Stimulated activated CD8-positive, alpha-beta memory T cell treated with anti-CD3 and anti-CD28 coated beads, Interleukin-12 subunit alpha, Interleukin-12 subunit beta, amount 100 ng/mL, for 1 hour (primary cell): ENCODE measurements at regions not wholly inside any gene's neighbourhood (a gene's known extent, or its start where the extent isn't known, plus 50 kb on each side); places are given as distances from the start of the nearest gene placed in this dataset.
"Not testable (repeated sequence)": the region's sequence is repeated elsewhere in the genome, so short reads cannot be mapped to it uniquely, and the experiment has no call there.

Experiments used
- DNase-seq: peaks from one replicate; pipeline ENCODE4 v3.0.0-alpha.2; 2020; ENCODE audit warnings: low read depth

DNA sequence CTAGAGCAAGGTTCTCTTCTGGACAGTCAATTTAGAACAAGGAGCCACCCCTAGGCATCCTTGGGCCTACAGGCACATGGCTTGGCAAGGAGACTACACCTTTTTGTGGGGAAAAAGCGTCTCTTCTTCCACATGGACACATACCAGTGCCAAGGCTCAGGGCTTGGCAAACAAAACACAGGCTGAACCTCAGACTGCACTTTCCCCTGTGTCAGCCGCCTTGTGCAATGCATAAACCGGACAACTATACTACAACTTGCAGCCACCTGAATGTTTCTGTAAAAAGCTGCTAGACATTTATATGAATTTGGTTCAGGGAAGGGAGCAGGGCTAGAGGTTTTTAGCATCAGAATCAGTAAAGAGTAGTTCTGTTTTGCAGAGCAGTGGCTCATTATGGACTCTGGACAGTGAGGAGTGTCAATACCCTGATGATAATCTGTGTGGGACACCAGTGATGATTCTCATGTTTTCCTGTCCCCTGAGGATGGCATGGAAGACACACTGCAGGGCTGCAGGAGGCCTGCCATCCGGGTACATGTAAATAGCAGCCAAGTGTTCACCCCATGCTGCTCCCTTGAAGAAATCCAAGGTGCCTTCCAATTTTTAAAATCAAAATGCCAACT is 118.9 kb downstream of the GATA3 start:
- no peak for DNase-seq

DNA sequence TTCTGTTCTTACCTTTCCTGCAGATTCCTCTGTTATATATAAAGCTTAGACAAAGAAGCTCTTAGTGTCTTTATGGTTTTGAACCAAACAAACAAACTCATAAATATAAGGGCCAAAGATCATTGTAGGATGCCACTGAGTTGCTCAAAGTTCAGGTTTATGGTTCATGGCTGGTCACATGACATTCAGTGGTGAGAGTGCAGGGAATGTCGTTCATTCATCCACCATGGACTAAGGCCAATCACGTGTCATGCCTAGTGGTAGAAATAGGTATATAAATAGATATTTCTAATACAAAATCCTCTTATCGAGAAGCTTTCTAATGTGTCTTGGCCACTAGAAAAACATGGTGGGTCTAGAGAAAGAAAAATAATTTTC is 119.4 kb downstream of the GATA3 start:
- DNase-seq = no peak

DNA sequence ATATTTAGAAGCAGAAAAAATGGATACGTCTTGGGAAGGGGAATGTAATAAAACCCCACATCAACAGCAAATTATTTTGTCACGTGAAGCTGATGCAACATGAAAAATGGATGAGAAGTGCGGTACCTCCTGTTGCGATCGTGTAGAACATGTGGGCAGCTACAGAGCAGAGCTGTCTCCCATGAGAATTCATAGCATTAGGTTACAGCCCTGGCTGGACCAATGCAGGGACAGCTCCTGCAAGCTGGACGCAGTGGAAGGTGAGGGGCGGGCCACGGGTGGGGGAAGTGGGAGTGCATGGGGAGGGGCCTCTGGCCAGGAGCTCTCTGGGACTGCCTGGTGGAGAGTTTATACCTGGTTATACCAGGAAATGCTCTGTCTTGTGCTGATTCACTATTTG is 120.3 kb downstream of the GATA3 start:
- no peak for DNase-seq

DNA sequence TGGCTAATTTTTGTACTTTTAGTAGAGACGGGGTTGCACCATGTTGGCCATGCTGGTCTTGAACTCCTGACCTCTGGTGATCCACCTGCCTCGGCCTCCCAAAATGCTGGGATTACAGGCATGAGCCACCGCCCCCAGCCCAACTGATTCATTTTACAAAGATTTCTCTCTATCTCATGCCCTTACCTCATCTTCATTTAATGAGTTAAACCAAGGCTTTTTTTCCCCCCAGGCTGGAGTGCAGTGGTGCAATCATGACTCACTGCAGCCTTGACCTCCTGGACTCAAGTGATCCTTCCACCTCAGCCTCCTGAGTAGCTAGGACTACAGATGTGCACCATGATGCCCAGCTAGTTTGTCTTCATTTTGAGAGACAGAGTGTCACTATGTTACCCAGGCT is 123.0 kb downstream of the GATA3 start:
- not testable (repeated sequence) for DNase-seq

DNA sequence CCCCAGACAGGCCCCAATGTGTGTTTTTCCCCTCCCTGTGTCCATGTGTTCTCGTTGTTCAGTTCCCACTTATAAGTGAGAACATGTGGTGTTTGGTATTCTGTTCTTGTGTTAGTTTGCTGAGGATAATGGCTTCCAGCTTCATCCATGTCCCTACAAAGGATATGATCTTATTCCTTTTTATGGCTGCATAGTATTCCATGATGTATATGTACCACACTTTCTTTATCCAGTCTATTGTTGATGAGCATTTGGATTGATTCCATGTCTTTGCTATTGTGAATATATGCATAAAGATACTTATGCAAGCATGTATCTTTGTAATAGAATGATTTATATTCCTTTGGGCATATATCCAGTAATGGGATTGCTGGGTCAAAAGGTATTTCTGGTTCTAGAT is 125.3 kb downstream of the GATA3 start:
- not testable (repeated sequence) for DNase-seq

DNA sequence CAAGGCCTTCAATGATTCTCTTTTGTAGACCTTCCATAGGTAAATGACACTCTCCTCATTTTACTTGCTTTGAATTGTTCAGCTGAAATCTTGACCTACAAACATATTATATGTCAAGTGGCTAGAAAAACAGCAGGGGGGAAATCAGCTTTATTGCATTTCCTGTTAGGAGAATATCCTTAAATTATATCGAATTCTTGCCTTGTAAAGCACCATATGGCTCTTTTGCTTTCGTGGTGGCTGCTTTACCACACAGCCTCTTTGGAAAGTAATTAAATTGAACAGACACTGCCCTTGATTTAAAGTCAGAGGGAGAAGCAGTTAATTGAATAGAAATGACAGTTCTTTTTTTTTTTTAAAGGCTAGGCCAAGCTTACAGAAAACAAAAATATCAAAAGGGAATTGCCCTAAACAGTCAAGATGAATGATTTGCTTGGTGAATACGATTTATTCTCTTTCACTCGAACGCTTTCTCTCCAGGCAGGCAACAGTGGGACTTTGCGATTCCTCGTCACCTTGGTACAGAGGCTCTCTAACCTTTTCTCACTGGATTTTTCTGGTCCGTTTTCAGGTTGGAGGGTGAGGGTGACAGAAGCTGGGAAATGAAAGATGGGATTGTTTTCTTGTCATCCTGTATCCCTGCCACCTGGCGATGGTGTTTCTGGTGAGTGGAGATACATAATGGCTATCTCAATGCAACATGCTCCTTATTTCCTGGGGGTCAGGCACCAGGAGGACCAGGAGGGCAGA is 126.0 kb downstream of the GATA3 start:
- DNase-seq = no peak

DNA sequence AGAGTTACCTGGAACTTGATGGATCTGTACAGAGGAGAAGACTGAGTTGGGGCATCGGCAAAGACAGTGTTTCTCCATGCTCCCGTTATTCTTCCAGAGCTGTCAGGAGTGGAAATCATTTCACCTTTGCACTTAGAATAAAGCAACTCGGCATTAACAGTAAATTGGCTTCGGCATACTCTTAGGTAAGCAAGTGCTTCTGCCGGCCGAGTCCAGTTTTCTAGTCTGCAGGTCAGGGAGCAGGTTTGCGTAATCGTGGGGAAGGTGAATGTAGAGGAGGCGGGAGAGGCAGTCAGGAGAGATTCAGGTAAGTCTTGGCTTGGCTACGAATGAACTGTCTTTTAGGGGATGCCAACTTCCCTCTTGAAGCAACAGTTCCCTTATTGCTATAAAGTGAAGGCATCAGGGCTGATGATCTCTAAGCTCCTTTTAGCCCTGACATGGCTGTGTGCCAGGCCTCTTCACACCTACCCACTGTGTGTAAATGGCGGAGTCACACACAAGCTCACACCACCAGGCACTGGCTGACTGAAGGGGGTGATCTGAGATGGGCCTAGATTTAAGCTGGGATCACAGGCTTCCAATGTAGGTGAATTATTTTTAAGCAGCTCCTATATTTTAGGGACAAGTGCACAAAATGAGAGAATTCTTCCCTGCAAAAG is 127.1 kb downstream of the GATA3 start:
- DNase-seq = no peak

DNA sequence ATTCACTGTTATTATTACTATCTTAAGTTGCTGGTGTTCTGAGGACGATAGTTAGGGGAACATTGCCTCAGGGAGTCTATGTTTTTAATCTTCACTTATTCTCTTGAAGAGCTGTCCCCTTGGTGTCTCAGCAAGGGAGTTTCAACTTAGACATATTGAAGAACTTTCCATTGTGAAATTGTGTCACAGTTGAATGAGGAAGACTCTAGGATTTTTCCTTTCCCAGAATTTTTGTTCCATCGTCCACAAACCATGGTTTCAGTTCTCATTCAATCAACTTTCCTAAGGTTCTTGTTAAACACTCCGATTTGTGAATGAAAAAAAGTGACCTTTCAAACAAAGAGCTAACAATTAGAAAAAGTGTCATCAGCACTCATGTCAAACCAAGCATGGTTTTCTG is 128.3 kb downstream of the GATA3 start:
- no peak for DNase-seq

DNA sequence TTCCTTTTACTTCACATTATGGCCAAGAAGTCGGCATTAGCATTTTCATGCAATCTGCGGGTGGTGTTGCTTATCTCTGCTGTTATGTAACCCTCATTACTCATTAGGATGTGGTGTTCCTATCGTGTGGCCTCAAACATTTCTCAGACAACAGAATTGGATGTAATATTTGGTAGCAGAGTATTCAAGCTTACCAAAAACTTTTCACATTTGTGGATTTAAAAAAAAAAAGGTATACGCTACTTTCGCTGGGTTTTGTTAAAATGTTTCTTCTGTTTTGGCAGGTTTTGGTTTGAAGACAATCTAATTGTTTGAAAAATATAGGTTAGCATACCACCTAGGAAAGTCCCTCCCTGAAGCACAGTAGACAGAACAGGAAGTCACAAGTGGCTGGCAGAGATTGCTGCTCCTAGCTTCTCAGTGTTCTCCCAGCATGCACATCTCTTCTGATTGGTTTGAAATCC is 128.8 kb downstream of the GATA3 start:
- DNase-seq = peak; percentile 4

DNA sequence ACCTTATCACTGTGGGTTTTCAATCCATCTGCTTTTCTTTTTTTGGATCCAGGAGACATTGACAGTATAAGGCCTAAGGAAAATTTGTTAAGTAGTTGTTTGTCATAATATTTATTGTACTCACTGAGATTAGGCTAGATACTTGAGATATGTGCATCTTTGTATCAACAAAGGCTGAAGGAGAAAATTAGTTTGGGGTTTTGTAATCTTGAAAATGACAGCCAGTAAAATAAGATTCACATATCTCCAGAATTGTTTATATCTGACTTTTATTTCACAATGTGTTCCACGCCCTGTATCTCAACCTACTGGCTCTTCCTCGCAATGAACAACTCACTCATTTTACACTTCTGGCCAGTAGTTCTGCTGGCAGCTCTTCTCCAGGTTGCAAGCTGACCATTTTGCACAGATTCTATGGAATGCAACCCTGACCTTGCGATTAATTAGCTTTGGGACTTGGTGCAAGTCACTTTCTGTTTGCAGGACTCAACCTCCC is 132.7 kb downstream of the GATA3 start:
- no peak for DNase-seq

DNA sequence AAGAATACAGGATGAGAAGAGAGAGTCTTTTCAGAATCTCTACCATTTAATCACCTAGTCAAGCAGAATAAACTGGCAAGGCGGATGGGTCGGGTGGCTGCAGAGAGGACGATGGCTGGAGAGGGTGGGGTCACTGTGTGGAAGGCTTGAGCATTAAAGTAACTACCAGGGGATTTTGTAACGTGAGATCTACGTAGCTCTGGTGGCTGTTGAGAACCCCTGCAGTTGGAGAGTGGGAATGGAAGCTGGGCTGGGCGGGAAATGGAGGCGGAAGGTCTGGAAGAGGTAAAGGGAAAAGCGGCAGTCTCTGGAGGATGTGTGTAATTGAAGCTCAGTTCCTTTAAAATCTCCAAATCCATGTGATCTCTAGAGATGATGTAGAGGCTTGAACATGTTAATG is 135.0 kb downstream of the GATA3 start:
- DNase-seq = no peak

DNA sequence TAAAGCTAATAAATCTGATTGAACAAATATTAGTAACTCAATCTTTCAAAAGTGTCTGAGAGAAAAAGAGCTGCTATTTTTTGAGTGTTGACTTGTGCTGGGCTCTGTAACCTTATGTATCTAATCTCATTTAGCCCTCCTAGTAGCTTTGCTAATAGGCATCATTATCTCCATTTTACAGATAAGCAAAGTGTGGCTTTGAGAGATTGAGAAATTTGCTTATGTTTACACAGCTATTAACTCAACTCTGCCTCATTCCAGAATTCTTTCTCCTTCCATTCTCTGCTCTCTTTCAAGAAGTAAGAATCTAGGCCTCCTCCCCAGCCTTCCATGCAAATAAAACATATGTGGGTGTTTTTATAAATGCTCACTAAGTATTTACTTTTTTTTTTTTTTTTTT is 137.8 kb downstream of the GATA3 start:
- DNase-seq = no peak

DNA sequence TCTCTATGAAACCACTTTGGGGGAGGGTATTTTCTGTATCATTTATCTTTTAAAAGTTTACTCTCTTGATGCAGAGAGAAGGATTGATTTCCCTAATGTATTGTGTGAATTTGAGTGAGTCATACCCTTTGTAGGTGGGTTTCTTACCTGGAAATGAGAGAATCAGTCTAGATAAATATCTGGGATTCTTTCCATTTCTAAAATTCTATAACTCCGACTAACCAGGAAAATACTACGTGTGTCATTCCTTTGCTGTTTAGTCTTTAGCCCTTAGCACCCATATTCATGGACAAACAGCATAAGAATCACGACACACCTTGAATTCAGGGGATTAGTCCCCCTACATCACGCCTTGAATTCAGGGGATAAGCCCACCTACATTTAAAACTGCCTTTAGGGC is 139.1 kb downstream of the GATA3 start:
- no peak for DNase-seq

DNA sequence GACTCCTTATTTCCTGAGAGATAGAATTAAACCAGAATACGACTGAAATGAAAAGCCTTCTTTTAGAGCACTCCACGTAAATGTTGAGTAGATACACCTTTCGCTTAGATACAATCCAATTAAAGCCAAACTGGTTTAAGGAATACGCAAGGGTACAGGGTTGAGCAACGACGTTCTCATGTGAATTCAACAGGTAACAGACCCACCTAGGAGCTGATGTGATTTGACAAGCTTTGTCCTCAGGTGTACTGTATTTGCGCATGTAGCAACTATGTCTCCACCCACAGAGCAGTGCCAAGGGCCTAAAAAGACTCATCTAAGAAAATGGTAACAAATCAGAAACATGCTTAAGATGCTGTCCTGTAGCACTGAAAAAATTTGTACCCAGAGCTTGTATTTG is 139.6 kb downstream of the GATA3 start:
- DNase-seq = no peak

DNA sequence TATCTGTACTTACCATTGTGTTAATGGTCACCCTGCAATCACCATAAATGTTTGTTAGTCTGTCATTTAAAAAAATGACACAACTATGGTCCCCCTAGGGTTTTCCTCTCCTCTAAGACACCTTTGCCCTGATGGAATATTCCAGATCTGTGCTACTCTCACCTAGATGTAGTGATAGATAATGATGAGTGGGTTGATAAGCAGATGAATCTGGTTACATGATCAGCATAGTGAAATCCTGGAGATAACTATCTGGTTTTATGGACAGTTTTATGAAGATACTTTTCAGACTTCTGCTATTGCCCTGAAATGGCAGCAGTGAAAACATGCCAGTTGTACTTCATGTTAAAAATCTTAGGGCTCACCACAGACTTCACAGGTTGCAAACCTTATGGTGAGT is 152.4 kb downstream of the GATA3 start:
- no peak for DNase-seq

DNA sequence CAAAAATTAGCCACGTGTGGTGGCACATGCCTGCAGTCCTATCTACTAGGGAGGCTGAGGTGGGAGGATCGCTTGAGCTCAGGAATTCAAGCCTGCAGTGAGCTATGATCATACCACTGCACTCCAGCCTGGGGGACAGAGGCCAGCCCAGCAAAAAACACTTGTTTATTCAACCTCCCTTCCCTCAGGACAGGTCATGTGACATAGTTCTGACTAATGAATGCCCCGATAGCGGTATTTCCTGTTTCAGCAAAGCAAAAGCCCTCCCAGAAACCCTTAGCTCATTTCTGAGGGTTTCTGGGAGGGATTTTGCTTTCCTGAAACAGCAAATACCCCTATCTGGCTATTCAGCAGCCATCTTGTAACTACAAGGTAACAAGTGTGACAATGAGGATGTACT is 157.1 kb downstream of the GATA3 start:
- DNase-seq = no peak

DNA sequence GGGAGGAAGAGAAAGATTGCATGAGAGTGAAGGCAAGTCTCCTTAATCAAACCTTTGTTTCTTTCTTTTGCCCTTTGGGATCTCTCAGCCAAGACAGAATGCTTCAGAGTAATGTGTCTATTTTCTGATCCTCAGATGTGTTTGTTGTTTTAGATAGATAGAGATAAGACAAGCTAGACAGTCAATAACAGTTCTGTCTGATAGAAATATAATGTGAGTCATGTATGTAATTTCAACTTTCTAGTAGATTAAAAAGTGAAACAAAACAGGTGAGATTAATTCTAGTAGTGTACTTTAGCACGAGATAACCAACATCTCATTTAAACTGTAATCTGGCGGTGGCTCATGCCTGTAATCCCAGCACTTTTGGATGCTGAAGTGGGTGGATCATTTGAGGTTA is 159.2 kb downstream of the GATA3 start:
- no peak for DNase-seq

DNA sequence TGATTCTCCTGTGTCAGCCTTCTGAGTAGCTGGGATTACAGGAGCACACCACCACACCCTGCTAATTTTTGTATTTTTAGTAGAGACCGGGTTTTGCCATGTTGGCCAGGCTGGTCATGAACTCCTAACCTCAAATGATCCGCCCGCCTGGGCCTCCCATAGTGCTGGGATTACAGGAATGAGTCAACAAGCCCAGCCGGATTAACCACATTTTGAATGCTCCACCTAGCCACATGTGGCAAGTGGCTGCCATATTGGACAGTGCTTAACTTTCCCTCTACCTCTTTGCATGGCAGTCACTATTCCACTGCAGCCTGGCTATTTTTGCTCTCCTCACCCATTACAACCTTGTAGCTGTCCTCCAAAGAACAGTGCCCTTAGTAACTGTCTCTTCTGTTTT is 160.1 kb downstream of the GATA3 start:
- no peak for DNase-seq

DNA sequence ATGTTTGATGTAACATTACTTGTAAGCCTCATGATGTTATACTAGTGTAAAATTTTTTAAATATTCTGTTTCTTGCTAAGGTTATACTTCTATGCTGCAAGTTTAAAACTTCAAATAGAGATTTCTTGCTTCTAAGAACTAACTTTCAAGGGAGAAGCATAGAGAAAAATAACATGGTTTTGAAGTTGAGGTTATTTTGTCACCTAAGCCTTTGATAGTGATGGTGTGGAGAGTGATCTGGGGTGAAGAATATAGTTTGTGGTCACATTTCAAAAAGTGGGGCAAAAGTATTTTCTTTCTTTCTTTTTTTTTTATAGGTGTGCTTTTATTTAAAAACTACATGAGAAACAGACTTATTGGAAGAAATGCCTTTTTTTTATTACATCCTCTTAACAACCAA is 162.4 kb downstream of the GATA3 start:
- no peak for DNase-seq

DNA sequence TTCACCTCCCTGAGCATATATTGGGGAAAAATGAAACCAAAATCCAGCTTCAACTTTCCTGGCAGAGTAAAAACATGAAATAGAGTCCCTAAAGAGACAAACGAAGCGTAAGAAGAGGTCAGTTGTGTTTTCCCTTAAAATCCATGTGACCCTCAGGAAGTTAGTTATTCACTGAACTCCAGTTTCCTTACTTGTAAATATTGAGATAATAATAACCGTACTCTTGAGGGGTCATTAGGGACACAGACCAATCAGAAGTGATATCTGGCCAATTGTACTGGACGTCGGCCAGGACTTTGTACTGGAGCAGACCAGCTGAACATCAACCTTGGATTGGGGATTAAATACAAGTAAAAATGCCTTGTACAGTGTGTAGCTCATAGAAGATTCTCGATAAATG is 167.0 kb downstream of the GATA3 start:
- DNase-seq = no peak

DNA sequence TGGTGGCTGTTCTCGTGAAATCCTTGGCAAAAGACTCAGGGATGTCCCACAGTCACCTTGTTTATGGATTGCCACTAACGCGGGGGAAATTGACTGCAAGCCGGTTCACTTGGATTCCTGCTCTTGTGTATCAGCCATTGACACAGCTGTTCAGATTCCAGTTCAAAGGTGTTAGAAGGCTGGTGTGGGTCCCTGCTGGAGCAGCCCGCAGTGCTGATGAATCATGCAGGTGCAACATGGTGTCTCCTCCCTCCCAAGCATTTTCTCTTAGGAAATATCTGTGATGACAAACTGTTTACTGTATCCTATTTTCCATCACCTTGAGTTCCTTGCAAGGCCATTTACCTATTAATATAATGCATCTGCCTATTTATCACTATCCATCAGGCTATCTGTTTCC is 170.1 kb downstream of the GATA3 start:
- no peak for DNase-seq

DNA sequence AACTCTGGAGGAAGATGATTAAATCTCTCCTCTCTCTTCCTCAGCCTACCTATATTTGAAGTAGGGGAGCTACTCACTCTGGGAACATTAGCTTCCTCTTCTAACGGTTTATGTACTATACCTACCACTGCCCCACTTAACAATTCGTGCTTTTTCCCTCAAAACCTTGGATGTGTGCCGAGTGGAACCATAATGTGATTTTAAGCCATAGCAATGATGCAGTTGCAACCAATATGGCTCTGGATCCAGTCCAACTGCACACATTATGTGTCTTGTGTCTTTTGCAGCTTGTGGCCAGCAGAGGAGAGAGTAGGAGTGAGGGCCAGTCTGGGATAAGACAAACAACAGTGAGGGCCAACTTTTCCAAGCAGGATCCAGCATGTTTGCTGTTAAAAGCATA is 170.7 kb downstream of the GATA3 start:
- no peak for DNase-seq

DNA sequence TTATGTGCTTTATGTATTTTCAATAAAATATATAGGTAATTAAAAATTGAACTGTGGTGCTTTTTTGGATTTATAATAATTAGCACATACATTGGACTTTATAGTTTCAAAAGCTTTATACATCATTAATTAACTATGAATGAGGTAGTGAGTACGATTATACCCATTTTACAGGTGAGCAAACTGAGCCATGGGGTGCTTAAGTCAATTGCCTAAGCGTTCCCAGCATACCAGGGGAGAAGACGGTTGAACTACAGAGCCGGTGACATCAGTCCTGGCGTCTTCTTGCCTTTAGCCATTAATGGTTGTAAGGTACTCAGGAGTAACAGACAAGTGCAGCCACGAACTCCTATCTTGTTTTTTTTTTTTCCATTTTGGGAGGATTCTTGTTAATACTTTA is 172.8 kb downstream of the GATA3 start:
- no peak for DNase-seq
